CD1c-positive myeloid dendritic cell (primary cell): ENCODE measurements at regions not wholly inside any gene's neighbourhood (a gene's known extent, or its start where the extent isn't known, plus 50 kb on each side); places are given as distances from the start of the nearest gene placed in this dataset.

Experiments used
- DNase-seq: peaks from one replicate; pipeline ENCODE4 v3.0.0-alpha.2; 2016; ENCODE audit errors: extremely low spot score

DNA sequence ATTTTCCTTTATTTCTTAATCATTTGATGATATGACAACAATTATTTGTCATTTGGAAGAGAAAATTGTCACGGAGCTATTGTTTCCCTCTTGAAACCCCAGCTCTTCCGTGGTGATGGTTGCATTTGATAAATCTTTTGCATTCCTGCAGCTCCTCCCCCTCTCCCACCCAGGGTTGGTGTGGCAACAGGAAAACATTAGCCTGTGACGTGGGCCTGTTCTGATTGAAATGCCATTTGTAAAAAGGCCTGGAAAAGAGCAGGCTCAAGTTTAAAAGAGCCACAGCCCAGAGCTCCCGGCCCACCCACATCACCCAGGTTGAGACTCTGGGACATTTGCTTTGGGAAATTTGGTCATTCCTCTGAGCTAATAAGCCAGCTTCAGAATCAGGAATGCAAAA is 282.5 kb downstream of the RPLP1 start:
- no peak for DNase-seq

DNA sequence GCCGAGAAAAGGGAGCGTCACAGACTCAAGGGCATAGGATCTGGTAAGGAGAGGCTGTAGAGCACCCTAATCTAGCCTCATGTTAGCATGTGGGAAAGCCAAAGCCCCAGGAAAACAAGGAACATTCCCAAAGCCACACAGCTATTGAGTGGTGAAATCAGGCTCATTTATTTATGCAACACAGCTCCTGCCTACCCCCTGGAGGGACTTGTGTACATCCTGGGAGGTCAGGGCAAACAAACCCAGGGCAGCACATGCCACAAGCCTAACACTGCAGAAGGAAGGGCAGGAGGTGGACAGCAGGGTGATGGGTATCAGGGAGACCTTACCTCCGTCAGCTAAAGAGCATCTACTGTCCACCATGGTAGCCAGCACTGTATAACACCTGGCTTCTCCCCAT is 283.5 kb downstream of the RPLP1 start:
- DNase-seq: no peak

DNA sequence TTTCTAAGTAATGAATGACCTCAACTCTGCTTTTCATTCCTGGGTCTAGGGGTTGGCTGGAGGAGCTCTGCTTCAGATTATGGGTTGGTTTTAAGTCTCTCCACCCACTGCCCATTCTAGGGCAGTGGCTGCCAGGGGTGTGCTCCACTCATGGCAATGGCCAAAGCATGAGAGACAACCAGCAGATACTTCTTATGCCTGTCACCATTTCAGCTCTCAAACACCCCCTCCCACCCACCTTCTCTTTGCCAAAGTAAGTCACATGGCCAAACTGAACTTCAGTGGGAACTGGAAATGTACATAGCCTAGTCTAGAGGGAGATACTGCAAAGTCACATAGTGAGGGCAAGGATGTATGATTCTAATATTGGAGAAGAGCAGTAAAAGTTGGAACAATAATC is 285.3 kb downstream of the RPLP1 start:
- DNase-seq: no peak

DNA sequence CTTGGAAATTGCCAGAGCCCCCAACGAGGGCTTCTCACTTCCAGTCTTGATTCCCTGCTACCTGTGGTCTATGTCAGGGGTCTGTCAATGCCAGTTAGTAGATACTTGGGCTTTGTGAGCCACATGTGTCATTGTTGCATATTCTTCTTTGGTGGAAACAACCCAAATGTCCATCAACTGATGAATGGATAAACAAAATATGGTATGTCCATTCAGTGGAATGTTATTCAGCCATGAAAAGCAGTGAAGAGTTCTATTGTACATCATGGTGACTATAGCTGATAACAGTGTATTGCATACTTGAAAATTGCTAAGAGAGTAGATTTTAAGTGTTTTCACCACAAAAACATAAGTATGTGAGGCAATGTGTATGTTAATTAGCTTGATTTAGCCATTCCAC is 288.1 kb downstream of the RPLP1 start:
- no peak for DNase-seq

DNA sequence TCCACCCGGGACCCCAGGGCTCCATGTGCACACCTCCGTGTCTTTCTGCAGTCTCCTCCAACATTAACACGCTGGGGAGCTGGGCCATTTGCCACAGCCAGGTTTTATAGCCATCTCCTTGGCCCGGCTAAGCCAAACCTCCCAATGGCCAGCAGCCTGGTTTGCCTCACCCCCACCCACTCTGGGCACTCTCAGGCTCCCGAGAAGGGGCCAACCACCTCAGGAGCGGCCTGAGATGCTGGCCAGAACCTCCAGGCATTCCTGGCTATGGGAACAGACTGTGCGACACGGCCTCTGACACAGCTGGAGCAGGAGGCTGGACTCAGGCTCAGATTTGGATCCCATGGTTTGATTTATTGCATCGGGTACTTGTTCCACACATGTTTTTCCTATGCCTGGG is 289.7 kb downstream of the RPLP1 start:
- no peak for DNase-seq

DNA sequence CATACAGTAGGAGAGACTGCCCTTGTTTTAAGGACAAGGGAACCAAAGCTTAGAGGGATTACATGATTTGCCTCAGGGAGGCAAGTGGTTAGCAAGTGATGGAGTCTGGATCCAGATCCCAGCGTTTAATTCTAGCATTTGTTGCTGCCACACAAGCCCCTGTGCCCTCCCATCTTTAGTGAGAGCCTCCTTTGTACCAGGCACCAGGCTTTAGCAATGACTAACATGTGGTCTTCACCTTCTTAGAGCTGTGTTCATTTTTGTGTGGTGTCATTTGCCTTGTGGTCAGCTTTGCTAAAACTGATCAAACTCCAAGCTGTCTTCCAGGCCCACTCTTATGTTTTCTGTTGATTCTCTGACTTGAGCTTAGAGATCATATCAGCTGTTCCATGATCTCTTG is 290.5 kb downstream of the RPLP1 start:
- DNase-seq: no peak

DNA sequence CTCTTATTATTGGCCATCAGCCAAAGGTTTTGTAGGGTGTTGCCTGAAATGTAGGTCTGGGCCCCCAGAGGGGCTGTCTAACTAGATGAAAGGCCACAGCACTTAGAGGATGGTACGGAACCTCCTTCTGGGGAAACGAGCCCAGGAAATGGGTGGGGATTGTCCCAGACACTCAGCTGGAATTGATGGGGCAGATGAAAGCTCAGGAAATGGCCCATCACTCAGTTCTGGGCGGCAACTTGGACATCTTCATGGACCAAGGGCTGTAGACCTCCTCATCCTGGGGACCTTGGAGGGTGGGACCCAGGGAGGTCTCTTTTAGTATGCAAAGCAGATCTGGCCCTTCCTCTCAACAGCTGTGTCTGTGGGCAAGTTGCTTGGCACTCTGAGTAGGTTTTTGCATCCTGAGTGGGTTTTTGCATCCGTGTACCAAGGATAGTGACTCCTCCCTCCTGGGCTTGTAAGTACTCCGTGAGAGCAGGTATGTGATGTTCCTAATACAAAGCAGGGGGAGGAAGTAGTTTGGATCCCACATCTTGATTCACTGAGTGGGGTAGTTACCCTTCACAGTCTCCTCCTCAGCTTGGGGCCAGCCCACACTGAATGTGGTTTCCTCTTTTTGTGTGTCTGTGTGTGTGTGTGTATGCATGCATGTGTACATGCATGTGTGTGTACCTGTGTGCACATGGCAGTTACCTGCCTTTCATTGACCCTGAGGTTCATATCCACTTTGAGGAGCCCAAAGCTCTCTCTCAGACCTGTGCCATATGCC is 292.0 kb downstream of the RPLP1 start:
- DNase-seq: no peak

DNA sequence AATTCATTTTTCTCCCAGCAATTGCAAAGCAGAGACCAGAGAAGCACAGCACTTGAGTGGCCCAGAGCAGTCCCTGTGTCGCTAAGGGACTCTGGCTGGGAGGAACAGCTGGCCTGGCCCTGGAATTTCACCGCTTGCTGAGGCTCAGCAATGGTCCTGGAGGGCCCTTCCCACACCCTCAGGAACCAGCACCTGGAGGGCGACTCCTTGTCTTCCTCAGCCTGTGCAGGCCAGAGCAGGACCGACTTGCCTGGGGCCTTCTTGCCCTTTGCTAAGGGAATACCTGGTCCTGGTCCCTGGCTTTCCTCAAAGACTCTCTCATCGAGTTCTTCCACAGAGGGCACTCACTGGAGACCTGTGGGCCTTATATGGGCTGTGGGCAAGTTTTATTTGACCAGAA is 294.6 kb downstream of the RPLP1 start:
- no peak for DNase-seq

DNA sequence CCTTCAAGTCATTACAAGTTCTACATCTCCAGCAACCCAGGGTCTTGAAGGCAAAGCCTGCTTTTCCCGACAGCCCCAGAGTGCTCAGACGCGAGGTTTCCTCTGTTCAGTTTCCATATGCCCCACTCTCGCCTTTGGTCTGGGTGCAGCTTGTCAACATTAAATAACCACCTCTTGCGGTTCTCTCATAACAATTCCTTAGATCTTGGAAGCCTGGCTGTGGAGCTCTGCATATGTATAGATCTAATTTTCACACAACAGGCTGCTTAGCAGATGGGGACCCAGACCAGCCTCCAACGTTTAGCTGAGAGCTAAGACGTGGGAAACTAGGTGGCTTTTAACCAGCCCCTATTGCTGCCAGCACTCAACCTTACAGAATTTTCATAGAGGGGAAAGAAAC is 295.5 kb downstream of the RPLP1 start:
- no peak for DNase-seq

DNA sequence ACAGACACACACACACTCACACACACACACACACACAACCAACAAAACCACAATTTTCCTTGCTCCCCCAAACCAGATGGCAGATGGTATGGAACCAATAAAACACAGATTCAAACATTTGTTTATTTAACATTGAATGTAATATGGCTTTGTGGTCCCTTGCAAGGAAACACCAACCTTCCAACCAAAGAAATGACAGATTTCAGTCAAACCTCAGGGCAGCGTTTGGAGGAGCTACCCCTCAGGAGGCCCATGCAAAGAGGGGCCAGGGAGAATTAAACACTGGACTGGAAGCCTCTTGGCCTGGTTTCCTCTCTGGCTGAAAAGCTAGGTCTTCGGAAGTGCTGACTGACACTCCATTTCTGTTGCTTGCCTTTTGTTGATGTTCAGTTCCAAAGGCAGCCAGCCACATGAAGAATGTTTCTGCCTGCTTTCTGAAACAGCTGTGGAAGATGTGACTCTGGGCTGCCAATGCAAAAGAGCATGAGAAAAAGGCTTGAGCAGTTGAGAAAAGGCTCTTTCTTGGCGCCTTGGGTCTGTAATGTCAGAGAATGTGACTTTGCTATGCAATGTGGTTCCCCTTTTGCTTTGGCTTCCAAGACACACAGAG is 296.1 kb downstream of the RPLP1 start:
- no peak for DNase-seq

DNA sequence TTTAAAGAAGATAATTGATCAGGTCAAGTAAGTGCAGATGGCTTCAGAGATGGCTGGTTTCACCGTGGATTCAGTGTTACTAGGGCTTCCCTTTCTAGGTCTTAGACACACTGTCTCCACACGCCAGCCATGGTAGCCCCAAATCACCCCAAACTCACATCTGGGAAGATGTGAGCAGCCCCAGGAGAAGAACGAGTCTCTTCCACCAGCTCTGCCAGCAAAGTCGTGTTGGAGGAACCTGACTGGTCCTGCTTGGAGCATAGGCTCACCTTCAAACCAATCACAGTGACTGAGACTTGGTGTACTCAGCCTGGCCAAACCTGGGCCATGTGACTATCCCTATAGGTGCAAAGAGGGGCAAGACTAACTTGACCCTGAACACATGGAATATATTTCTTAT is 296.7 kb downstream of the RPLP1 start:
- DNase-seq: no peak

DNA sequence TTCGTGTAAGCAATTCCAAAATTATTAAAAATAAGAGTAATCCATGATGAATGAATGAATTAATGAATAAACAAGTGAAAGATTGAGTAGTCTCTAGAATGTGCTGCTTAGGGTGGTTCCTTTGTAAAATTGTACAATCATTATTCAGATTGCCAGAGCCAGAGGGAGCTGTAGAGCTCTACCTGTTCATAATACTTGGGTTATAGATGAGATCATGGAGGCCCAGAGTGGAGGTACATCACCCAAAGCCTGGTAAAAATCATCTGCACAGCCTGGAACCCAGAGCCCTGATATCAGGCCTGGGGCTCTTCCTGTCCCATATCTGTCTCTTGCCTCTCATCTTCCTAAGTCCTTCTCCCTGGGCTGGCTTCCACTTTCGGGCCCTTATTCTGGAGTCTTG is 297.2 kb downstream of the RPLP1 start:
- DNase-seq: no peak

DNA sequence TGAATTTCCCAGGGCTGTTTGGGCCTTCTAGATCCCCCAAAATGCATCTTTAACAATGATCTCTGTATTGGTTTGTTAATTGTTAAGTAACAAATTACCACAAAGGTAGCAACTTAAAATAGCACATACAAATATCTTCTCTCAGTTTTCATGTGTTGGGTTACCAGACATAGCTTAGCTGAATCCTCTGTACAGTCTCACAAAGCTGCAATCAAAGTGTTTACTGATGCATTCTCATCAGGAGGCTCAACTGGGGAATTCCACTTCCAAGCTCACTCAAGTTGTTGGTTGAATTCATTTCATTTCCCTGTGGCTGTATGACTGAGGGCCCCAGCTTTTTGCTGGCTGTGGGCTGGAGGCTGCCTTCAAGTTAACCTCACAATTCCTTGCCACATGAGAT is 297.6 kb downstream of the RPLP1 start:
- no peak for DNase-seq

DNA sequence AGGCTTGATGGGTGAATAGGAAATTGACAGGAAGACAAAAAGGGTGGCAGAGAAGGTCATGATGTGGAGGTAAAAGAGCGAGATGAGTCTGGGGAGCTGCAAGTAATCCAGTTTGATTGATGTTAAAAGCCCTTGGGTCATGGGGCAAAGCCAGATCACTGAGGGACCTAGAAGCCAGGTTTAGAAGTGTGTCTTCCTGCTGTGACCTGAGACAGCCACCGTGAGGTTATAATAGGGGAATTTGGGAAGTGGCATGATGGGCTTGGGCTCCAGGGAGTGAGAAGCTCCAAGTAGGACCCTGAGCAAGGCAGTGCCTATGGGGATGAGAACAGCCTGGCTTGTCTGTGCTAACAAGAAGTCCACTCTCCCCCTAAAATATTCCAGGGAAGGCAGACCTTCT is 298.5 kb downstream of the RPLP1 start:
- DNase-seq: no peak

DNA sequence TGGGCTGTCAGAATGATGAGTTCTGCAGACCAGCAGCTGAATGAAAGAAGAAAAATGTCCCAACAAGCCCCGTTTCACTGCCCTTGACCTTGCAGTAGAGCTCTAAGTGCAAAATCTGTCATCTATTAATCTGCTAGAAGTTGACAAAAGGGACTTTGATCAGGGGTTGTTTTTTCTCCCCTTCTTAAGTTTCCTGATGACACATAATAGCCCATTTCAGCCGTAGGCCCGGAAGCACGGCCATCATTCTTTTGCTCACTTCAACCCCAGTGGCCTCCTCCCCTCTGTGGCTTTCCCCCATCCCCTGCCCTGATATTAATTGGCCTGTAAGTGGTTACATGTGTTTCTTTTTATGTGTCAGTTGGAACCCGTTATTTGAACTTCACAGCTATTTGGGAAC is 298.9 kb downstream of the RPLP1 start:
- no peak for DNase-seq

DNA sequence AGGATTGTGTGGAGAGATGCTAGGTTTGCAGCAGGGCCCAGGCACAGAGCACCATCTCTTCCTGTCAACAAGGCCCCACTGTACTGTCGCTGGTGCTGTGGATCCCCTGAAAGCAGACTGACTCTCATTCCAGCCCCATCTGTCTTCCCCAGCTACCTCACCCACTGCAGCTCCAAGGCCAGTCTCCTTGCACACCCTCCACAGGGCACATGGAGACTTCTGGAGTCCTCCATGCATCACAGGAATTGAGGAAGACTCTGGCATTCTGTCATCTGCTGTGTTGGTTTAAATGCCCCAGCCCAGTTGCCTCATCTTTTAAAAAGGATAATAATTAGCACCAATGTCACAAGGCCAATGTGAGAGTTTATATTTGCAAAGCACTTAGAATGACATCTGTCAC is 301.2 kb downstream of the RPLP1 start:
- no peak for DNase-seq

DNA sequence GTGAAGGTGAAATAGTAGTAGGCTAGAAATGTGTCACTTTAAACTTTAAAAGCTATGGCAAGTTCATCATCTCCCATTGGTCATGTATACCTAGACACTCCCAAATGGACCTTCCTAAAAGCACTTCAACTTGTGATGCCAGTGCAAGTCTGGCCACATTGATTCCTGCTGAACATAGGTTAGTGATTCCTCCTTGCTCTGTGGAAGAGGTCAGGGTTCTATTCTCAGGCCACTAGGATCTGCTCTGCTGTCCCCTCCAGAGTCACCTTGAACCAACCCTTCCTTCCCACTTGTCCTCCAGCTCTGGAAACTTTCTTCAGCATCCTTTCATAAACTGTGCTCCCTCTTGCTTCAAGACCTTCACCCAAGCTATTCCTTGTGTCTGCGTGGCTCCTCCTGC is 301.7 kb downstream of the RPLP1 start:
- DNase-seq: no peak

DNA sequence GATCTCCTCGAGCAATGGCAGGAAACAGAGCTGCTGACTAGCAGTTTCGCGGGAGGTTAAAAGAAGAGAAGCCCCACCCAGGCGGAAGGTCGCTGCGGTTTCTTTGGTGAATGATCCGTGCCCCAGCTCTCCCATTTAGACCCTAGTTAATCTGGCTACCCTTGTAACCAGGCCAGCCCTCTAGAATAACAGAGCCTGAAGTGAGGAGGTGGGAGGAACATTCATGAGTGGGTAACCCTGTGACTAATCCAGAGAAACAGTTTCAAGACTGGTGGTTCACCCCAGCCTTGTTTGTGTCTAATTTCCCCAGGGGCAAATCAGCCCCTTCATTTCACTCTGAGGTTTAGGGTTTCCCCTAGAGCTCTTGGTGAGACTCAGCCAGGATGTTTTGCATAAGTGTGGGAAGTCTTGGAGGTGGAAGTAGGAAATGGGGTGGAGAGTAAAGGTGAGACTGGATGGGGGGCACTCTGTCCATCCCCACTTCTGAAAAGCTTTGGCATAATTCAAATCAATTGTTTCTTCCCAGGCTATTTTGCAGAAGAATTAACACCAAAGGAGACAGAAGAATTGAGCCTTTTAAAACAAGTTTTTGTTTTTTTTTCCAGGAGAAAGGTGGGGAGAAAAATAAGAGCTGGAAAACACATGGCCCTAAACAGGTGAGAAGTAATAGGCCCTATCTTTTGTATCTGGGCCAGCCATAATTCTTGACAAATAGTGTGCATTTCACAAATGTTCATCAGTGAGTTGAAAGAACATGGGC is 303.1 kb downstream of the RPLP1 start:
- peak; percentile 61 for DNase-seq

DNA sequence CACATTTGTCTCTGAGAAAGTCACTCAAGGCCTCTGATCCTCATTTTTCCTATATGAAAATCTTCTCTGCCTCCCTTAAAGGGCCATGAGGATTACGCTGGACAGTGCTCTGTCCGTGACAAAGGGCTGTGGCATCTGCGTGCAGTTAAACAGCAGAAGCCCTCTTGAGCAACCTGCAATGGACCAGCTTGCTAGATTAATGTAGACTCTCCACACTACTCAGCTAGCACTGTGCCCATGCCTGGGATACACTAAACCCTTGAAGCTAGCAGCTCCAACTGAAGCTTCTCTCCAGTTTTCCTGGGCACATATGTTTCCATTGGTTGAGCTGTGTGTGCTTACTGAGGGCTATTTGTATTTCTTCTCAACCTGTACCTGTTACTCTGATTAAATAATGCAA is 303.8 kb downstream of the RPLP1 start:
- no peak for DNase-seq

DNA sequence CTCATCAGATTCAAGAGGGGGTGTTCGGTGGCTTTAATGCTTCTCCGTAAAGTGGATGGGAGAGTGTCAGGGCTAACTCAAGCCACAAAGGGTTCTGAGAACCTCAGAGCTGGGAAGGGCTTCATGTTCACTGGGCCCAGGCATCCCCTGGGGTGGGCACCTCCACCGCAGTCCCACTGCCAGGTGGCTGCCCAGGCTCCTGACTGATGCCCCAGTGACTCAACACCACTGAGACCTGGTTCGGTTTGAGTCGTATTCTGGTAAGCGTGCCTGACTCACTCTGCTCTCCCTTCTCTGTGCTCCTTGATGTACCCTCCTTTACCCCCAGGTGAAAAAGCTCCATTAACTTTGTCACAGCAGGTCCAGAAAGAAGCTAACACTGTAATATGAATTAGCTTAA is 304.6 kb downstream of the RPLP1 start:
- no peak for DNase-seq

DNA sequence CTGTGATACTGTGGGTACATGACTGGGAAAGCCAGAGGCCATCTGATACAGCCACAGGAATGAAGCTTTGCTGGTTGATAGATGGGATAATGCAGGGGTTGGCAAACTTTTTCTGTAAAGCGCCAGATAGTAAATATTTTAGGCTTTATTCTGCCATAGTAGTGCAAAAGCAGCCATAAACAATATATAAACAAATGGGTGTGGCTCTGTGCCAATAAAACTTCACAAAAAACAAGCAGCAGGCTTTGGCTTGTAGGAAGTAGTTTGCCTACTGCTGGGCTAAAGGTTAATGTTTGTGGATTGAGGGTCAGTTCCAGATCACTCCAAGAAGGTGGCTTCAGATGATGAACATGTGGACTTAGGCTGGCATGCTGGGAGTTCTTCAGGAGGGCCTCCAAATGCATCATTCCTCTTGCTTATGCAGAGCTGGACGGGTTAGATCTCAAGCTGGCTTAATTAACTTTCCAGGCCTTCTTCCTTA is 305.7 kb downstream of the RPLP1 start:
- DNase-seq: no peak

DNA sequence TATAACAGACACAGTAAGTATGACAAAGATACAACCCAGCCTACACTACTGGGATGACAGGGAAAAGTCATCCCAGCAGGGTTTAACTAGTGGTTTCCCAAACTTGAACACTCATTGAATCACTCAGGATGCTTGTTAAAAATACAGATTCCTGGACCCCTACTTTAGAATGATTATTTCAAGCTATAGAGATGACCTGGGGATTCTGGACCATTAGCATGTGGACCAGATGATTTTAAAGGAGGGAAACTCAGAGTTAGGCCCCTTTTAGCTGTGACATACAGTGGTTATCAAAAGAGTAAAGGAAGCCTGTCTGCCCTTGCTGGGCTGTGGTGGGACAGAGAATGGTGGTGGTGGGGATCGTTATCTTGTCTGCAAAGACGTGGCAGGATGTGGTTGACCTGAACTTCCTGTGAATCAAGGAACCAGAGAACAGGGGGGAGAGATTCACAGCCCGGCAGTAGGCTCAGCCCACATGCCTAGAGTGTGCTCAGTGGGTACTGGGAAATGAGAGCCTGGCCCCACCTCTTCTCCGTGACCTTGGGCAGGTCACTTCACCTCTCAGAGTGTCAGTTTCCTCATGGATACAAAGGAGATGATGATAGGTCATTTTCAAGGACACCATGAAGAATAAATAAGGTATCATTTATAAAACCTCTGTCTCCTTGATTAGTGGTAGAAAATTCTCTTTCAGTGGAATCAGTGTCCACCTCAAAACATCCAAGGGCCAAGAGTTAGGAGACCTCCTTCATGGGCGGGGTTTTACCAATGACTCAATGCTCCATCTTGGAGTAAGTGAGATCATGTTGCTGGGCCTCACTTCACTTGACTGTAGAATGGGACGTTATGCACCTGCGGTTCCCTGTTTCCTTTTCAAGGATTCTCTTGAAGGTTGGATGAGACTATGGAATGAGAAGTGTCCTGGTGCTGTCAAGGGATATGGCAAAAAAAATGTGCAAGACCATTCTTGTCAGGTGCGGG is 306.5 kb downstream of the RPLP1 start:
- peak; percentile 77 for DNase-seq
